Smooth muscle cell (in vitro differentiated cells): ENCODE measurements at regions not wholly inside any gene's neighbourhood (a gene's known extent, or its start where the extent isn't known, plus 50 kb on each side); places are given as distances from the start of the nearest gene placed in this dataset.

ENCODE experiments used
- DNase-seq: peaks from one replicate; lab custom pipeline; 2025; ENCODE audit not compliant: unreplicated experiment; lab: John Stamatoyannopoulos, UW
- H2AFZ ChIP-seq: fragments of 200-600 bp; sonication (generic); 2 replicates; pipeline ENCODE4 v1.6.0; 2016; ENCODE audit warnings: antibody characterized with exemption, low read depth, mild to moderate bottlenecking
- H3F3A ChIP-seq: fragments of 200-600 bp; sonication (generic); 2 replicates; pipeline ENCODE4 v1.6.0; 2017; ENCODE audit warnings: antibody characterized with exemption, low read depth
- H3K27ac ChIP-seq: fragments of 200-600 bp; sonication (generic); 2 replicates; pipeline ENCODE4 v1.5.1; 2016; ENCODE audit warnings: low read depth, mild to moderate bottlenecking
- H3K27me3 ChIP-seq: fragments of 200-600 bp; sonication (generic); 2 replicates; pipeline ENCODE4 v1.6.1; 2016; ENCODE audit warnings: low read depth, mild to moderate bottlenecking
- H3K36me3 ChIP-seq: fragments of 200-600 bp; sonication (generic); 2 replicates; pipeline ENCODE4 v1.5.1; 2016; ENCODE audit warnings: low read depth
- H3K4me1 ChIP-seq: fragments of 200-600 bp; sonication (generic); 2 replicates; pipeline ENCODE4 v1.5.1; 2016; ENCODE audit warnings: low read depth
- H3K4me2 ChIP-seq: fragments of 200-600 bp; sonication (generic); 2 replicates; pipeline ENCODE4 v1.6.0; 2016; ENCODE audit warnings: mild to moderate bottlenecking
- H3K4me3 ChIP-seq: fragments of 200-600 bp; sonication (generic); 2 replicates; pipeline ENCODE4 v1.5.1; 2016; ENCODE audit warnings: mild to moderate bottlenecking
- H3K79me2 ChIP-seq: fragments of 200-600 bp; sonication (generic); 2 replicates; pipeline ENCODE4 v1.6.0; 2016; ENCODE audit warnings: low read depth, mild to moderate bottlenecking
- H3K9ac ChIP-seq: fragments of 200-600 bp; sonication (generic); 2 replicates; pipeline ENCODE4 v1.6.0; 2016; ENCODE audit warnings: low read depth
- H3K9me3 ChIP-seq: fragments of 200-600 bp; sonication (generic); replicated peaks from 2 replicates; pipeline ENCODE4 v1.5.1; 2016; ENCODE audit warnings: low read depth
- H4K20me1 ChIP-seq: fragments of 200-600 bp; sonication (generic); 2 replicates; pipeline ENCODE4 v1.6.0; 2016; ENCODE audit warnings: low read depth
- WGBS: methylation state at CpG from one replicate; pipeline ENCODE4 v1.1.7; 2016; ENCODE audit warnings: low lambda C conversion rate; 5-methylcytosine and 5-hydroxymethylcytosine counted together
- TF ChIP-seq, protein P1 (sequence below): fragments of 200-600 bp; sonication (generic); IDR thresholded peaks from 2 replicates; pipeline ENCODE4 v1.5.1; 2017; ENCODE audit warnings: borderline replicate concordance, mild to moderate bottlenecking, antibody characterized with exemption; ENCODE audit not compliant: insufficient read depth, poor library complexity, severe bottlenecking

DNA sequence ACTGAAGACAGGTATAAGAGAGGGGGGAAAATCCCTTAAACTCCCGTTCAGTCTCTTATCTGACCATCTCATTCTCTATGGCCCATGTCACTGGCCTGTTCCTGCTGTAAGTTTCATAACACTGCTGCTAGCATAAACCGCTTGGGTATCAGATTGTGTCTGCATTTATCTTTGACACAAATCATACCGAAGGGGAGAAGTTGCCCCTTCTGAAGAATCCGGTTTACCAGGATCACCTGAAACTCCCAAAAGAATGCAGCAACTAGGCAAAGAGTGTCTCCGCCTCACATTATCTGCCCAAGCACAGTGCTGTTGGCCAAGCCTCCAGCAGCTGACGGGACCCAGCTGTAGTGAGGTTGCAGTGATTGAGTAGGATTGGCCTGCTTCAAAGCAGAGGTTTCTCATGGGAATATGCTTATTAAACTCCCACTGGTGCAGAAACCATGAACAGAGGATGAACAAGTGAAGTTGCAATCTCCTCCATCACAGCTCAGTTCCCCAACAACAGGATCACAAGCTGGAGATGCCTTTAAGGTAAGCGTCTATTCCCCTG, 71.3 kb upstream of the PUDP start:
- no peaks in the 10 kb centered on the region for H3F3A ChIP-seq
- no peak overlapping the region for H3K9ac ChIP-seq
- H3K27ac ChIP-seq, result no peak overlapping the region
- TF ChIP-seq, protein P1, sequence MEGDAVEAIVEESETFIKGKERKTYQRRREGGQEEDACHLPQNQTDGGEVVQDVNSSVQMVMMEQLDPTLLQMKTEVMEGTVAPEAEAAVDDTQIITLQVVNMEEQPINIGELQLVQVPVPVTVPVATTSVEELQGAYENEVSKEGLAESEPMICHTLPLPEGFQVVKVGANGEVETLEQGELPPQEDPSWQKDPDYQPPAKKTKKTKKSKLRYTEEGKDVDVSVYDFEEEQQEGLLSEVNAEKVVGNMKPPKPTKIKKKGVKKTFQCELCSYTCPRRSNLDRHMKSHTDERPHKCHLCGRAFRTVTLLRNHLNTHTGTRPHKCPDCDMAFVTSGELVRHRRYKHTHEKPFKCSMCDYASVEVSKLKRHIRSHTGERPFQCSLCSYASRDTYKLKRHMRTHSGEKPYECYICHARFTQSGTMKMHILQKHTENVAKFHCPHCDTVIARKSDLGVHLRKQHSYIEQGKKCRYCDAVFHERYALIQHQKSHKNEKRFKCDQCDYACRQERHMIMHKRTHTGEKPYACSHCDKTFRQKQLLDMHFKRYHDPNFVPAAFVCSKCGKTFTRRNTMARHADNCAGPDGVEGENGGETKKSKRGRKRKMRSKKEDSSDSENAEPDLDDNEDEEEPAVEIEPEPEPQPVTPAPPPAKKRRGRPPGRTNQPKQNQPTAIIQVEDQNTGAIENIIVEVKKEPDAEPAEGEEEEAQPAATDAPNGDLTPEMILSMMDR, result no peak
- H3K9me3 ChIP-seq, result no peaks in the 10 kb centered on the region
- no peak overlapping the region for H3K4me2 ChIP-seq
- no peaks in the 10 kb centered on the region for H4K20me1 ChIP-seq
- no peaks in the 10 kb centered on the region for H3K79me2 ChIP-seq
- H2AFZ ChIP-seq, result no peak overlapping the region
- H3K36me3 ChIP-seq, result no peaks in the 10 kb centered on the region
- WGBS, result 68% methylated on average over 7 of the region's 7 CpGs
- H3K4me3 ChIP-seq, result no peak overlapping the region
- DNase-seq, result no peak
- no peaks in the 10 kb centered on the region for H3K4me1 ChIP-seq
- H3K27me3 ChIP-seq, result no peaks in the 10 kb centered on the region

DNA sequence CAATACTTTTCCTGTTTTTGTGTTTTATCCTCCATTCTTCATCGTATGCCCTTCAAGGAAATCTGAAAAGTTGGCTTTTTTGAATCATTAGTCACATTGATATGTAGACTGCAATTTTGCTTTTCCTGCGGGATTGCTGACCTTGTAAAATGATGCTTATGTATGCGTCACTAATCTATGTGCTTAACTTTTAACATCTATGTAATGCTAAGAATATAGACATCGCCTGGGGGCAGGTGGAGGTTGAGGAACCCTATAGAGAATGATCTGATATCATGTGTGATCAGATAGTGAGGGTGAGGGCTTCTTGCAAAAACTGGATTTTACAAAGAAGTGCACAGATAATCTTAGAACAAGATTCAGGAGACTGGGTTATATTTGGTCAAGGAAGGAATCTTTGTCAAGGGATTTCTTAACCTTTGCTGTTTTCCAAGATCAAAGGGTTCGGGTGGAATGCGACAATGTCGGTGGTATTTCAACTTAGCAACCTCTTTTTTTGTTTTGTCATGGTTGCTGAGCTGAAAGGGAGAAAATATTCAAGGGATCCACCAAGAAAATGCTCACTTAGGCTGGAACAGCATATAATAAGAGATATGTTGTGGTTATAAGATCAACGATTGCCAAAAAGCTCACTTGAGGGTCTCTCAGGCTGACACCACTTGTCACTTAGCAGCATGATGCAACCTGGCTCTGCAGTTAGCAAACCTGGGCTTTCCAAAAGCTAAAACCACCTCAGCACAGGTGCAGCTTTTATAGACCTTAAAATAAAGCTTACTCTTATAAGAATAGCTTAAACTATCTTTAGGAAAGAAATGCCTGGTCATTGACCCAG, 70.6 kb upstream of the PUDP start:
- Histone ChIP-seq H4K20me1 (no peaks in the 10 kb centered on the region), H3K9me3 (no peaks in the 10 kb centered on the region), H3K27ac (no peak overlapping the region), H2AFZ (no peak overlapping the region), H3F3A (no peaks in the 10 kb centered on the region), H3K9ac (no peak overlapping the region), H3K79me2 (no peaks in the 10 kb centered on the region), H3K27me3 (no peaks in the 10 kb centered on the region), H3K4me1 (no peaks in the 10 kb centered on the region), H3K36me3 (no peaks in the 10 kb centered on the region), H3K4me2 (no peak overlapping the region), H3K4me3 (no peak overlapping the region)
- no peak for DNase-seq
- WGBS, result 60% methylated on average over 8 of the region's 8 CpGs
- TF ChIP-seq, protein P1, result no peak

DNA sequence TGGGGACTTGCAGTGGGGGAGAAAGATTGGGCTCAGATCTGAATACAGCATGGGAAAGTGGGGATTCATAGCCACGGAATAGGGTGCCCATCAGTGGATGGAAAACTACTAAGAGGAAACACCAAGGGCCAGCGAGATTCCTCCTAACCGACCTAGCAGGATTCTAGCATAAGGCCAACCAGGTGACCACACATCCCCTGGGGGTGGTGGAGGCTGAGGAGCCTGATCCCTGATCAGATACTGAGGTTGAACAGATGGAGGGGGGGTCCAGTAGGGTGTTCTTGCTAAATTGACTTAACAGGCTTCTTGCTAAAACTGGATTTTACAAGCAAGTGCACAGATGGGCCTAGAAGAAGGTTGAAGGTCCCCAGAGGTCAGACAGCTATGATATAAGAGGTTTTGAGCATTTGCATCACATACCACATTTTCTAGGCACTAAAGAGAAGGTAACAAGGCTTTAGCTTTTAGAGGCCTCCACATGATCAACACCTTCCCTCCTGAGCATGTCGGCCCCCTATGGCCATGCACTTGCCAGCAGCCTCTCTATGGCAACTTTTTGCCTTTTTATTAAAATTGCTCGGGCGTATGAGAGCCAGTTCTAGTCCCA, 69.1 kb upstream of the PUDP start:
- WGBS, result 70% methylated on average over 6 of the region's 6 CpGs
- H3K9me3 ChIP-seq, result no peaks in the 10 kb centered on the region

More for the DNA sequence above, 69.1 kb upstream of the PUDP start:
- TF ChIP-seq, protein P1, result no peak
- Histone ChIP-seq H3K27ac (no peak overlapping the region), H3K4me3 (no peak overlapping the region), H3K4me1 (no peaks in the 10 kb centered on the region), H3K4me2 (no peak overlapping the region), H3K9ac (no peak overlapping the region), H2AFZ (no peak overlapping the region), H3K36me3 (no peaks in the 10 kb centered on the region), H3K27me3 (no peaks in the 10 kb centered on the region), H3F3A (no peaks in the 10 kb centered on the region), H3K79me2 (no peaks in the 10 kb centered on the region), H4K20me1 (no peaks in the 10 kb centered on the region)
- DNase-seq, result no peak
